ENCODE measurements at regions not wholly inside any gene's neighbourhood (a gene's known extent, or its start where the extent isn't known, plus 50 kb on each side); places are given as distances from the start of the nearest gene placed in this dataset.

GRCh38 chr12:118841588-118841987 lies 139.8 kb upstream of the SRRM4 start:
- TF ChIP-seq CTCF (IDR thresholded peaks at IDR 0.05) (no peak), POLR2A (IDR thresholded peaks at IDR 0.05) (no peak), POLR2AphosphoS5 (IDR thresholded peaks at IDR 0.05) (no peak), EP300 (IDR thresholded peaks at IDR 0.05) (no peak)
